ENCODE measurements at regions not wholly inside any gene's neighbourhood (a gene's known extent, or its start where the extent isn't known, plus 50 kb on each side); places are given as distances from the start of the nearest gene placed in this dataset.
"Not testable (repeated sequence)": the region's sequence is repeated elsewhere in the genome, so short reads cannot be mapped to it uniquely, and the experiment has no call there.

DNA sequence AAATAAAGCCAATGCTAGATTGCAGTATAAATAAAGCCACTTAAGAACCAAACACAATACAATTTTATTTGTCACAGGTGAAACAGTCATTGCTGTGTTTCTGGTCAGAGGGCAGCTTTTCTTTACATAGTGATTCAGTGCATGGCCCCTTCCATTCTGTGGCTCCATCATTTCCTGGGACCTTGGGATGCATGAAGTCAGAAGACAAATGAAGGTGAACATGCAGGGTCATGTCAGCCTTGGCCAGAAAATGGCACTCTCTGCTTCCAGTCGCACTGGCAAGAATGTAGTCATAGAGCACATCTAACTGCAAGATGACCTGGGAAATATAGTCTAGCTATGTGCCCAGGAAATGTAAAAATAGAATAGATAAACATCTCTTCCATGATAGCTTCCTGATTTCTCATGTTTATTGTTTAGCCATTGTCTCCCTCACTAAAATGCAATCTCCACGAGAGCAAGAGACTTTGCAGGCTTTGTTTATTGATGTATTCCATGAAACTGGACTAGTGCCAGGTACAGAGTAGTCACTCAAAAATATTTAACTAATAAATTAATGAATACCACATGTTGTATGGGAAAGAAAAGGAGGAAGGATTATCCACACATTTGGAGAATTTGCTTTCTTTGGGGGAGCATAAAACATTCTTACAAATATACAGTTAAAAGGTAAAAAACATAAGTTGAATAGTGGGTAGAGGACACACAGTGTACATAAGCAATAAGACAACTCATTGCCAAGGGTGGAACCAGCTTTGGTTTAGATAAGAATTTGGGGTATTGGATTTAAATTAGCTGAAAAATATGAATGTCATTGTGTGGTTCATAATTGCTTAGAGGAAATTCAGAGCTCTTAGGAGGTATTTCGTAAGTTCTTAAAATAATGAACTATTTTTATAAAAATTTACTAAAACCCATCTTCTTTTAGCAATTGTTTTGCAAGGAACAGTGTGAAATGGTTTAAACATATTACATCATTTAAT, 343.8 kb downstream of the PID1 start:
- H3K4me1 Mint-ChIP-seq (ENCODE audit: low read depth, unreplicated experiment), result no peaks in the 10 kb centered on the region
- no peak for DNase-seq
- H3K36me3 Mint-ChIP-seq (ENCODE audit: unreplicated experiment), result no peaks in the 10 kb centered on the region
- H3K27me3 Mint-ChIP-seq (ENCODE audit: unreplicated experiment), result no peaks in the 10 kb centered on the region
- H3K27ac Mint-ChIP-seq (ENCODE audit: unreplicated experiment), result no peak overlapping the region
- H3K4me3 Mint-ChIP-seq (ENCODE audit: unreplicated experiment), result no peak overlapping the region
- TF ChIP-seq, protein P1, sequence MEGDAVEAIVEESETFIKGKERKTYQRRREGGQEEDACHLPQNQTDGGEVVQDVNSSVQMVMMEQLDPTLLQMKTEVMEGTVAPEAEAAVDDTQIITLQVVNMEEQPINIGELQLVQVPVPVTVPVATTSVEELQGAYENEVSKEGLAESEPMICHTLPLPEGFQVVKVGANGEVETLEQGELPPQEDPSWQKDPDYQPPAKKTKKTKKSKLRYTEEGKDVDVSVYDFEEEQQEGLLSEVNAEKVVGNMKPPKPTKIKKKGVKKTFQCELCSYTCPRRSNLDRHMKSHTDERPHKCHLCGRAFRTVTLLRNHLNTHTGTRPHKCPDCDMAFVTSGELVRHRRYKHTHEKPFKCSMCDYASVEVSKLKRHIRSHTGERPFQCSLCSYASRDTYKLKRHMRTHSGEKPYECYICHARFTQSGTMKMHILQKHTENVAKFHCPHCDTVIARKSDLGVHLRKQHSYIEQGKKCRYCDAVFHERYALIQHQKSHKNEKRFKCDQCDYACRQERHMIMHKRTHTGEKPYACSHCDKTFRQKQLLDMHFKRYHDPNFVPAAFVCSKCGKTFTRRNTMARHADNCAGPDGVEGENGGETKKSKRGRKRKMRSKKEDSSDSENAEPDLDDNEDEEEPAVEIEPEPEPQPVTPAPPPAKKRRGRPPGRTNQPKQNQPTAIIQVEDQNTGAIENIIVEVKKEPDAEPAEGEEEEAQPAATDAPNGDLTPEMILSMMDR (IDR thresholded peaks at IDR 0.05; ENCODE audit: partially characterized antibody, unreplicated experiment), result no peak
- H3K9me3 Mint-ChIP-seq (ENCODE audit: unreplicated experiment), result peaks cover 2% of the 10 kb centered on the region

DNA sequence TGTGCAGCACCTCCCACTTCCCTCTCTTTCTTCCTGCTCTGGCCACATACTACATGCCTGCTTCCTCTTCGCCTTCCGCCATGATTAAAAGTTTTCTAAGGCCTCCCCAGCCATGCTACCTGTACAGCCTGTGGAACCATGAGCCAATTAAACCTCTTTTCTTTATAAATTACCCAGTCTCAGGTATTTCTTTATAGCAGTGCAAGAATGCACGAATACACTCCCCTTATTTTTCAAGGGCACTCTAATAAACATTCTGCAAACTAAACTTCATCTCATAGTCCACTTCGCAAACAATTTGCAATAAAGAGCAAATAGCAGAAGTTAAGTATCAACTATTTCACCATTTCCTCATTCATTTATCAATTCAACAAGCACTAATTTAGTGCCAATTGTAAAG, 351.3 kb downstream of the PID1 start:
- no peak overlapping the region for H3K4me3 Mint-ChIP-seq (ENCODE audit: unreplicated experiment)
- no peaks in the 10 kb centered on the region for H3K27me3 Mint-ChIP-seq (ENCODE audit: unreplicated experiment)
- no peaks in the 10 kb centered on the region for H3K9me3 Mint-ChIP-seq (ENCODE audit: unreplicated experiment)

DNA sequence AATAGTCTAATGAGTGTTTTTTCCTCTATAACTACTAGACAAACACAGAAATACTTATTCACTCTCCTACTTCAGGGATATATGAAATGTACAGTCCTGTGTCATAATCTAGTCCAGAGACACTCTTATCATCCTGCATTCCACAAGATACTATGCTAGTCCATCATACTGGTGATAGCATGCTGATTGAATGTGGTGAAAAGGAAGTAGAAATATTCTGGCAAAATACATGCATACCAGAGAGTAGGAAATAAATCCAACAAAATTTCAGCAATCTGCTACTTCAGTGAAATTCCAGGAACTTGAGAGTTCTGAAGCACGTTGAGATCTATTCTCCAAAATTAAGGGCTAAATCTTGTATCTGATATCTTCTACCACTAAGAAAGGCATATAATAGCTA, 353.9 kb downstream of the PID1 start:
- DNase-seq, result no peak
- no peak overlapping the region for H3K4me3 Mint-ChIP-seq (ENCODE audit: unreplicated experiment)
- no peaks in the 10 kb centered on the region for H3K4me1 Mint-ChIP-seq (ENCODE audit: low read depth, unreplicated experiment)
- no peak overlapping the region for H3K27ac Mint-ChIP-seq (ENCODE audit: unreplicated experiment)
- no peaks in the 10 kb centered on the region for H3K9me3 Mint-ChIP-seq (ENCODE audit: unreplicated experiment)
- no peaks in the 10 kb centered on the region for H3K36me3 Mint-ChIP-seq (ENCODE audit: unreplicated experiment)
- H3K27me3 Mint-ChIP-seq (ENCODE audit: unreplicated experiment), result no peaks in the 10 kb centered on the region
- TF ChIP-seq, protein P1 (IDR thresholded peaks at IDR 0.05; ENCODE audit: partially characterized antibody, unreplicated experiment), result no peak

More for the DNA sequence above, 351.3 kb downstream of the PID1 start:
- no peaks in the 10 kb centered on the region for H3K4me1 Mint-ChIP-seq (ENCODE audit: low read depth, unreplicated experiment)
- TF ChIP-seq, protein P1 (IDR thresholded peaks at IDR 0.05; ENCODE audit: partially characterized antibody, unreplicated experiment), result no peak
- H3K27ac Mint-ChIP-seq (ENCODE audit: unreplicated experiment), result no peak overlapping the region
- no peak for DNase-seq
- no peaks in the 10 kb centered on the region for H3K36me3 Mint-ChIP-seq (ENCODE audit: unreplicated experiment)

DNA sequence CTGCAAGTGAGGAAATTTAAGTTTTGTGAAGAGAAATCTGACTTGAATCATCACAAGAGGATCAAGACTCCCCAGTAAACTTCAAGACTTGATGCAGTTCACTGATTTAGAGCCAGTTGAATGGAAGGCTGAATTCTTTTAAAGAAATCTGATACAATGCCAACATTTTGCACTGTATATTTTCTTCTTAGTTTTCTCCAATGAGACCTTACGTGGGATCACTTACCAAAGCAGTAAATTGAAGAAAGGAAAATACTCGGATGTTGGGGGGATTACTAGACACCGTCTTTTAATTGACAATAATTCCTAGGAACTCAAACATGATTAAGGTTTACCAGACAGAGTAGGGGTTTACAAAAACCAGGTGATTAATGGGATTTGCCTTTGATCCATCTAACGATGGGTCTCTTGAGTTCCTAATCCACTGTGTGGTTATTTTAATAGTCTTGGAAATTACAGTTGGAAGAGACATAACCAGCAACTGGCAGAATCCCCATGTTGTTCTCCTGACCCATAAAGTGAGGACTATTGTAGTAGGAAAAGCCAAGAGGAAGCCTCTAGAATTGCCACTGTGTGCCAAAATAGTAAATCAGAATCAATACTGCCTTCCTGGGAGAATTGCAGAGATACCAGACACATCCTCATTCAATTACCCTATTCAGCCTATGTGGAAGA, 354.5 kb downstream of the PID1 start:
- no peak overlapping the region for H3K27ac Mint-ChIP-seq (ENCODE audit: unreplicated experiment)
- TF ChIP-seq, protein P1 (IDR thresholded peaks at IDR 0.05; ENCODE audit: partially characterized antibody, unreplicated experiment), result no peak
- DNase-seq, result no peak
- no peaks in the 10 kb centered on the region for H3K27me3 Mint-ChIP-seq (ENCODE audit: unreplicated experiment)
- no peak overlapping the region for H3K4me3 Mint-ChIP-seq (ENCODE audit: unreplicated experiment)
- H3K36me3 Mint-ChIP-seq (ENCODE audit: unreplicated experiment), result no peaks in the 10 kb centered on the region
- H3K4me1 Mint-ChIP-seq (ENCODE audit: low read depth, unreplicated experiment), result no peaks in the 10 kb centered on the region
- no peaks in the 10 kb centered on the region for H3K9me3 Mint-ChIP-seq (ENCODE audit: unreplicated experiment)

DNA sequence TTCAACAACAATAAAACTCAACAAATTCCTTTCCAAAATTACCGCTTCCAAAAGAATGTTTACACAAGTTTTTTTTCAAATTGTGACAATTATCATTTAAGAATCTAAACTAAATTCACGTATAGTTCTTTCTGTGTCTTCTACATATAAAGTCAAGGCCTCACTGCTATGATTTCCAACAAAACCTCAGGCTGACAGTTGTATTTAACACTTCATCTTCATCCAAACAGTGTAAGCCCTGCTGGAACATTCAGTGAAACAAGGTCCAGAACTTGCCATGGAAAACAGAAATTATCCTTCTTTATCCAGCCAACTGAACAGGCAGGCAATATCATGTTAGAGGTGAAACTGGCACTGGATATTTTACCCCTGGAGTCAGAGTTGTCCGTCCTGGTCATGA, 357.9 kb downstream of the PID1 start:
- Mint-ChIP-seq H3K27ac (ENCODE audit: unreplicated experiment) (no peak overlapping the region), H3K36me3 (ENCODE audit: unreplicated experiment) (no peaks in the 10 kb centered on the region)

DNA sequence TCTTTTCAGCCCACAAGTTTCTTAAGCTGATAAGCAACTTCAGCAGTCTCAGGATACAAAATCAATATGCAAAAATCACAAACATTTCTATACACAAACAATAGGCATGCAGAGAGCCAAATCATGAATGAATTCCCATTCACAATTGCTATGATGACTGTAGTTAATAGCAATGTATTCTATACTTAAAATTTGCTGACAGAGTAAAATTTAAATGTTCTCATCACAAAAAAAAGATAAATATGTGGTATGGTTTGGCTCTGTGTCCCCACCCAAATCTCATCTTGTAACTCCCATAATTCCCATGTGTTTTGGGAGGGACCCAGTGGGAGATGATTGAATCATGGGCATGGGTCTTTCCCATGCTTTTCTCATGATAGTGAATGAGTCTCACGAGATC, 360.2 kb downstream of the PID1 start:
- DNase-seq; H3K27ac Mint-ChIP-seq (ENCODE audit: unreplicated experiment); H3K27me3 Mint-ChIP-seq (ENCODE audit: unreplicated experiment); H3K4me3 Mint-ChIP-seq (ENCODE audit: unreplicated experiment); H3K4me1 Mint-ChIP-seq (ENCODE audit: low read depth, unreplicated experiment); H3K9me3 Mint-ChIP-seq (ENCODE audit: unreplicated experiment); H3K36me3 Mint-ChIP-seq (ENCODE audit: unreplicated experiment): not testable (repeated sequence)

More for the DNA sequence above, 357.9 kb downstream of the PID1 start:
- H3K27me3 Mint-ChIP-seq (ENCODE audit: unreplicated experiment), result no peaks in the 10 kb centered on the region
- H3K9me3 Mint-ChIP-seq (ENCODE audit: unreplicated experiment), result no peaks in the 10 kb centered on the region
- DNase-seq, result no peak
- H3K4me1 Mint-ChIP-seq (ENCODE audit: low read depth, unreplicated experiment), result no peaks in the 10 kb centered on the region
- TF ChIP-seq, protein P1 (IDR thresholded peaks at IDR 0.05; ENCODE audit: partially characterized antibody, unreplicated experiment), result no peak
- H3K4me3 Mint-ChIP-seq (ENCODE audit: unreplicated experiment), result no peak overlapping the region
